GM10266 (cell line): ENCODE measurements at regions not wholly inside any gene's neighbourhood (a gene's known extent, or its start where the extent isn't known, plus 50 kb on each side); places are given as distances from the start of the nearest gene placed in this dataset.

Experiments
- DNase-seq: peaks from one replicate; pipeline ENCODE4 v3.0.0; 2012; ENCODE audit errors: extremely low spot score
- TF ChIP-seq, protein P1 (sequence below): IDR thresholded peaks from 2 replicates; pipeline ENCODE4 v1.5.1; 2012; ENCODE audit warnings: mild to moderate bottlenecking, low read depth; ENCODE audit not compliant: control insufficient read depth, insufficient read depth; ENCODE audit errors: missing control alignments

DNA sequence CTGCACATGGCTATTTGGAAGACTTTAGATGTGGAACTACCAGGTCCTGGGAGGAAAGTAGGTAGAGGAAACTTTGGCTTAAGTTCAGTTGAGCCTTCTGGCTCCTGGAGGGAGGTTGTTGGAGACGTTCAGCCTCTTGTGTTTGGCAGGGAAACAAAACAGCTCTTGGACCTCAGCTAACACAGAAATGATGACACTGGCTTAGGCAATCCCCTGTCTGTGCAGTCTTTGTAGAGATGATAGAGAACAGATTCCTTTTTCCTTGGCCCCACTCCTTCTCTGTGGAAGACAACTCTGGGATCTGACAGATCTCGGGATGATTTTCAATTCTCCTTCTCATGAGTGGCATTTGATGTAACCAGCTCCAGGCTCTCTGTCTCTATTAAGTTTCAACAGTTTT lies 428.5 kb downstream of the TMEM135 start:
- TF ChIP-seq, protein P1, sequence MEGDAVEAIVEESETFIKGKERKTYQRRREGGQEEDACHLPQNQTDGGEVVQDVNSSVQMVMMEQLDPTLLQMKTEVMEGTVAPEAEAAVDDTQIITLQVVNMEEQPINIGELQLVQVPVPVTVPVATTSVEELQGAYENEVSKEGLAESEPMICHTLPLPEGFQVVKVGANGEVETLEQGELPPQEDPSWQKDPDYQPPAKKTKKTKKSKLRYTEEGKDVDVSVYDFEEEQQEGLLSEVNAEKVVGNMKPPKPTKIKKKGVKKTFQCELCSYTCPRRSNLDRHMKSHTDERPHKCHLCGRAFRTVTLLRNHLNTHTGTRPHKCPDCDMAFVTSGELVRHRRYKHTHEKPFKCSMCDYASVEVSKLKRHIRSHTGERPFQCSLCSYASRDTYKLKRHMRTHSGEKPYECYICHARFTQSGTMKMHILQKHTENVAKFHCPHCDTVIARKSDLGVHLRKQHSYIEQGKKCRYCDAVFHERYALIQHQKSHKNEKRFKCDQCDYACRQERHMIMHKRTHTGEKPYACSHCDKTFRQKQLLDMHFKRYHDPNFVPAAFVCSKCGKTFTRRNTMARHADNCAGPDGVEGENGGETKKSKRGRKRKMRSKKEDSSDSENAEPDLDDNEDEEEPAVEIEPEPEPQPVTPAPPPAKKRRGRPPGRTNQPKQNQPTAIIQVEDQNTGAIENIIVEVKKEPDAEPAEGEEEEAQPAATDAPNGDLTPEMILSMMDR, result no peak
- DNase-seq, result no peak

DNA sequence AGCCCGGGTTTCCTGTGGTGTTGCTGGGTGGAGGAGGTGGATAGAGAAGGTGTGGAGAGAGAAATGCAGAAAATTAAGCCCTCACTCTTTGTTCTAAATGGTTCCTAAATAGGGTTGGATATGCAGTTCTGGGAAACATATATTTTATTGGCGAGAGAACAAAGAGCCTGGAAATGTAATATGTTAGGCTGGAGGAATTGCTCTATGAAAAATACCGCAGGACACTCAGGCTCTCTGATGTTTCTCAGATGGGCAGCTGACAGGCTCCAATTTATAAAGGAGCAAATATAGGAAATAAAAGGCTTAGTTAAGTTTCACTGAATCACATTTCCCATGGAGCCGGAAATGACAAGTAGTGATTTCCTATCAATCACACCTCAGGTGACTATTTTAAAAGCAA lies 428.0 kb downstream of the TMEM135 start:
- TF ChIP-seq, protein P1, result no peak
- no peak for DNase-seq

DNA sequence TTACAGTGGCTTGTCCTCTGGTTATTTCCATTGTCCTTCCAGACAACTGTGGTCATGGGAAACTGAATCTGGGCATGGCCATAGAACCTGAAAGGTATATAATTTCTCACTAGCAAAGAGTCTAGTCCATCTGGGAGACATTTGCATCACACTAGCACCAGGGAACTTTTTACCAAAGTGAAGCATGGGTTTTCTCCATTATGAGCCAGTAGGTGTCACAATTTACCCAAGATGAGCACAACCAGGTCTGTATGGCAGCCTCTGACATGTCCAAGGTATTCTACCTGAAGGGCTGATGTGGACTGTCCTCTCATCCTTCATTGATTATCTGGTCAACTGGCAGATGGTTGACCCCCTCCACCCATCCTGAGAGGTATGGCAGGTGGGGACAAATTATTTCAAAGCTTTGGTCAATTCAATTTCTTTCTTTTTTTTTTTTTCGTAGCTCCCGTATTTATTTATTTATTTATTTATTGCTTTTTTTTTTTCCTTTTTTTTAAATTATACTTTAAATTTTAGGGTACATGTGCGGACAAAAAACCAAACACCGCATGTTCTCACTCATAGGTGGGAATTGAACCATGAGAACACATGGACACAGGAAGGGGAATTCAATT lies 425.9 kb downstream of the TMEM135 start:
- TF ChIP-seq, protein P1, result peak; percentile 23
- peak; percentile 16 for DNase-seq

DNA sequence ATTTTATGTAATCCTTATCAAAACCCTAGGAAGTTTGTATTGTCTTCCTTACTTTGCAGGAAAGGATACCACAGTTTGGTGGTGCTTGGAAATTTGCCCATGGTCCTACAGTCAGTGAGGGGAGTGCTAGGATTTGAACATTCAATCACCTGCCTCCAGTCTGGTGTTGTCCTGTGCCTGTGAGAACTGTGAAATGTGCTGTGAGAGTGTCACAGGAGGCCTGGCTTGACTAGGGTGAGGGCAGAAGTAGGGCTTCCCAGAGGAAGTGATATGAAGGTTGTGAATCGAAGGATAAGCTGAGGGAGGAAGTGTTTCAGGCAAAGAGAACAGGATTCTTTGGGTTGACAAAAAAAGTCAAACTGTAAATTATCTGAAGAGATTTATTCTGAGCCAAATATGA lies 424.4 kb downstream of the TMEM135 start:
- TF ChIP-seq, protein P1, result no peak
- DNase-seq, result no peak

DNA sequence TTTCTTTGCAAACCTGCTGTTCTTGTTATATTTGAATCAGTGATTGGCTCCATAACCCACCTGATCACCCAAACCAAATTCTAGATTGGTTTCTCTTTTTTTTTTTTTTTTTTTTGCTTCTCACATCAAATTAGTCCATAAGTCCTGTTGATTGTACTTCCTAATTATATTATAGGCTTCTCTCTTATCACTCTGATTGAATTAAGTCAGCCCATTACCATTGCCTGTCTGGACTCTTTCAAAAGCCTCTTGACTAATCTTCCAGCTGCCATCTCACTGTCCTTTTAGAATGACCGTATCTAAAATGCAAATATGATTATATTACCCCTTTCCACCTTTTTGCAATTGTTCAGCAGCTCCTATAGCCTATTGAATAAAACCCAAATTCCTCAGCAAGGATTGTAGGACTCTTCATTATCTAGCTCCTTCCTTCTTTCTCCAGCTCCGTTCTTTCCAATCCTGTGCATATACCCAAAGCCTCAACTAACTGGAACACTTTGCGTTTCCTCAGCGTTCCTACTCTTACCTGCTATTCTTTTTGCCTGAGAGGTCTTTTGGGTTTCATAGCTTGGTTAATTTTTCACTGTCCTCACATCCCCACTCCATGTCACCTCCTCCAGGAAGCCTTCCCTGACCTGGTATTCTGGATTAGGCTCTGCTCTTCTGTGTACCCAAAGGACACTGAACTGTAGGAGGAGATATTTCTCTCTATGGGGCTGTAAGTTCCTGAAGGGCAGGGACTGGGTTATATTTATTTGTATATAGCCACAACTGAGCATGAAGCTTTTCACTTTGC lies 423.3 kb downstream of the TMEM135 start:
- no peak for DNase-seq
- TF ChIP-seq, protein P1, result no peak

DNA sequence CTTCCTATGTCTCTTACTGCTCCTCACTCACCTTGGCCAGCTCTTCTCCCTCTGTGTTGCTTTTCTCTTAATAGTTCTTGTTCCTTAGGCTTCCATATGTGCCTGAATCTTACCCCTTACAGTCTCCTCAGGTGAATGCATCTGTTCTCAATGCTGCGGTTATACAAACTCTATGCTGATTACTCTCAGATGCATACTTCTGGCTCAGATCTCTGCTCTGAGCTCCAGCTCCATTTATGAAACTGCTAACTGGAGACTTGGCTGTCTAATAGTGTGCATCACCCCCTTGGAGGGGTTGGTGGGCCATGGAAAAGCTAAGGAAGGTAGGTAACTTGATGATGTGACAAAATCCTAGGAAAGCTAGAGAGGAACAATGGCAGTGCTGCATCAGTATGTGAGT lies 422.5 kb downstream of the TMEM135 start:
- TF ChIP-seq, protein P1, result no peak
- no peak for DNase-seq

DNA sequence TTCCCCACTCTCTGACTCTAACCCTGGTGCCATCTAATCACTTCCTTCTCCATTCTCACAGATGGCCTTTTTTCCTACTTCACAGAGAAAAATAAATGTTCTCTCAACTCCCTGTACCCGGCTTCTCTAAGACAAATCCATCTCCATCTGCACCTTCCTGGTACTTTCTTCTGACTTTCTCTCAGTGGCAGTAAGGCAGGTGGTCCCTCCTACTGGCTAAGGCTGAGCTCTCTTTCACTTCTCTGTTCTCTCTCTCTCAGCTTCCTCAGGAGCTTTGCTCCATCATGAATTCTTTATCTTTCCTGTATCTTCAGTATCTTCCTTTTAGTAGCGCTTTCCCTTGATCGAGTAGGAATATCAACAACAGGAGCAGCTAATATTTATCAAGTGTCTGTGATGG lies 421.6 kb downstream of the TMEM135 start:
- TF ChIP-seq, protein P1, result no peak

More for the DNA sequence above, 421.6 kb downstream of the TMEM135 start:
- DNase-seq, result no peak
